Endodermal cell (in vitro differentiated cells): ENCODE measurements at regions not wholly inside any gene's neighbourhood (a gene's known extent, or its start where the extent isn't known, plus 50 kb on each side); places are given as distances from the start of the nearest gene placed in this dataset.

Experiments used
- DNase-seq: peaks from one replicate; pipeline ENCODE4 v3.0.0-alpha.2; 2017
- H3K27ac ChIP-seq: 2 replicates; pipeline ENCODE4 v1.5.1; 2013; ENCODE audit warnings: mild to moderate bottlenecking, low read depth, low read length, moderate library complexity
- H3K27me3 ChIP-seq: 2 replicates; pipeline ENCODE4 v1.6.1; 2013; ENCODE audit warnings: mild to moderate bottlenecking, low read length, moderate library complexity; ENCODE audit not compliant: insufficient read depth, control insufficient read depth, poor library complexity, severe bottlenecking
- H3K36me3 ChIP-seq: 2 replicates; pipeline ENCODE4 v1.7.0; 2013; ENCODE audit warnings: mild to moderate bottlenecking, low read length, moderate library complexity; ENCODE audit not compliant: control insufficient read depth, insufficient read depth
- H3K4me1 ChIP-seq: one replicate; pipeline ENCODE4 v1.7.0; 2013; ENCODE audit warnings: low read length; ENCODE audit not compliant: control insufficient read depth, insufficient read depth
- H3K4me3 ChIP-seq: 2 replicates; pipeline ENCODE4 v1.5.1; 2013; ENCODE audit warnings: mild to moderate bottlenecking, low read length, moderate library complexity
- H3K9ac ChIP-seq: 2 replicates; pipeline ENCODE4 v1.6.1; 2013; ENCODE audit warnings: mild to moderate bottlenecking, low read length, moderate library complexity; ENCODE audit not compliant: poor library complexity, severe bottlenecking; ENCODE audit errors: extremely low read depth
- H3K9me3 ChIP-seq: 2 replicates; pipeline ENCODE4 v1.6.1; 2013; ENCODE audit warnings: mild to moderate bottlenecking, low read length, moderate library complexity; ENCODE audit not compliant: control insufficient read depth
- H3K27ac Mint-ChIP-seq: 2 replicates; pipeline ENCODE4 v1.8.0; 2020; ENCODE audit warnings: mixed read lengths
- H3K27me3 Mint-ChIP-seq: 2 replicates; pipeline ENCODE4 v1.8.0; 2021; ENCODE audit warnings: mild to moderate bottlenecking, mixed read lengths; ENCODE audit not compliant: insufficient read depth
- H3K36me3 Mint-ChIP-seq: 2 replicates; pipeline ENCODE4 v1.8.0; 2020; ENCODE audit warnings: low read depth, mixed read lengths
- H3K4me1 Mint-ChIP-seq: 2 replicates; pipeline ENCODE4 v1.8.0; 2020; ENCODE audit warnings: mixed read lengths
- H3K4me3 Mint-ChIP-seq: 2 replicates; pipeline ENCODE4 v1.8.0; 2020; ENCODE audit warnings: mild to moderate bottlenecking, moderate library complexity, mixed read lengths
- H3K9me3 Mint-ChIP-seq: 2 replicates; pipeline ENCODE4 v1.8.0; 2020; ENCODE audit warnings: mild to moderate bottlenecking, mixed read lengths
- WGBS, 2 experiments: methylation state at CpG; one replicate each; pipeline versions ENCODE4 v1.1.5 to v1.1.7; 2013; ENCODE audit warnings: missing lambda C conversion rate in 2 of 2, mixed read lengths in 1 of 2; ENCODE audit not compliant: insufficient coverage in 1 of 2, insufficient read length in 1 of 2; 5-methylcytosine and 5-hydroxymethylcytosine counted together
- TF ChIP-seq, protein P1 (sequence below): fragments of 200-600 bp; sonication (generic); conservative IDR thresholded peaks from 2 replicates; pipeline ENCODE4 v1.5.0; 2021; ENCODE audit warnings: antibody characterized with exemption, mild to moderate bottlenecking

DNA sequence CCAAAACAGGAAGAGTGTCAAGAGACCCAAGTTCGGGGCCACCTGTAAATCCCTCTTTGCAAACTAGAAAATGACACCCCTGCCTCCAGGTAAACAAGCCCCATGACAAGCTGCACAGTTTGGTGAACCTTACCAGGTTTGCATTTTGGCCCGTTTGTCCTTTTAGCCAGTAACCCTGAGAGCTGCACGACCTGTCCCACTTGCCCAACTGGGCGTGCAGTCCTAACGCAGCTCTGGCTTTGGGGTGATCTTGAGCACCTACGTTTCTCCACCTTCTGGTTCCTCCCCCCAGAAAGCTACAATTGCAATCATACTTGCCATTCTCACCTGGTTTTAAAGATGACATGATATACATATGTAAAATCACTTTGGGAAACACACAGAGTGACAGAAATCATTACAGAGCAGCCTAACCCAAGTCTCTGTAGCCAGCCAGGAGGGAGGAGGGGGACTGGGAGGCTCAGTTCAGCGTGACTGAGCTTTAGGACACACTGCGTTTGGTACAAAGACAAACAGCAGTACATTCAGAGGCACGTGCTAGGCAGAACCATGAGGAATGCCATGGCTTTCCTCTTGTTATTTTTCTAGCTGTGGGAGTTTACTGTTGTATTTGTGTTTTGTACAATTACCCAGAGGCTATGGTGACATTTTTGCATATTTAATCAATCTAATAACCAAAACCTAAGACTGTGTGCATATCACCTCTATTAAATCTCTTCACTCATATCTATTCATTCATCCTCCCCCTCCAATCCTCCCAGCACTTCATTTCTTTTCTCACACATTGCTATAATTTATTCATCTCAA is 304.0 kb downstream of the IRS1 start:
- 88 to 89% methylated on average over 7 to 9 of the region's 9 CpGs for WGBS, 2 experiments
- no peak overlapping the region for H3K27ac ChIP-seq
- H3K4me3 ChIP-seq: no peak overlapping the region
- Mint-ChIP-seq H3K27me3 (no peaks in the 10 kb centered on the region), H3K36me3 (no peaks in the 10 kb centered on the region), H3K4me1 (peaks cover 28% of the 10 kb centered on the region), H3K4me3 (no peak overlapping the region), H3K27ac (no peak overlapping the region), H3K9me3 (no peaks in the 10 kb centered on the region)
- no peak for DNase-seq
- H3K9me3 ChIP-seq: no peaks in the 10 kb centered on the region
- H3K4me1 ChIP-seq: no peaks in the 10 kb centered on the region
- TF ChIP-seq, protein P1, sequence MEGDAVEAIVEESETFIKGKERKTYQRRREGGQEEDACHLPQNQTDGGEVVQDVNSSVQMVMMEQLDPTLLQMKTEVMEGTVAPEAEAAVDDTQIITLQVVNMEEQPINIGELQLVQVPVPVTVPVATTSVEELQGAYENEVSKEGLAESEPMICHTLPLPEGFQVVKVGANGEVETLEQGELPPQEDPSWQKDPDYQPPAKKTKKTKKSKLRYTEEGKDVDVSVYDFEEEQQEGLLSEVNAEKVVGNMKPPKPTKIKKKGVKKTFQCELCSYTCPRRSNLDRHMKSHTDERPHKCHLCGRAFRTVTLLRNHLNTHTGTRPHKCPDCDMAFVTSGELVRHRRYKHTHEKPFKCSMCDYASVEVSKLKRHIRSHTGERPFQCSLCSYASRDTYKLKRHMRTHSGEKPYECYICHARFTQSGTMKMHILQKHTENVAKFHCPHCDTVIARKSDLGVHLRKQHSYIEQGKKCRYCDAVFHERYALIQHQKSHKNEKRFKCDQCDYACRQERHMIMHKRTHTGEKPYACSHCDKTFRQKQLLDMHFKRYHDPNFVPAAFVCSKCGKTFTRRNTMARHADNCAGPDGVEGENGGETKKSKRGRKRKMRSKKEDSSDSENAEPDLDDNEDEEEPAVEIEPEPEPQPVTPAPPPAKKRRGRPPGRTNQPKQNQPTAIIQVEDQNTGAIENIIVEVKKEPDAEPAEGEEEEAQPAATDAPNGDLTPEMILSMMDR: no peak
- H3K27me3 ChIP-seq: no peaks in the 10 kb centered on the region
- no peak overlapping the region for H3K9ac ChIP-seq
- no peaks in the 10 kb centered on the region for H3K36me3 ChIP-seq

DNA sequence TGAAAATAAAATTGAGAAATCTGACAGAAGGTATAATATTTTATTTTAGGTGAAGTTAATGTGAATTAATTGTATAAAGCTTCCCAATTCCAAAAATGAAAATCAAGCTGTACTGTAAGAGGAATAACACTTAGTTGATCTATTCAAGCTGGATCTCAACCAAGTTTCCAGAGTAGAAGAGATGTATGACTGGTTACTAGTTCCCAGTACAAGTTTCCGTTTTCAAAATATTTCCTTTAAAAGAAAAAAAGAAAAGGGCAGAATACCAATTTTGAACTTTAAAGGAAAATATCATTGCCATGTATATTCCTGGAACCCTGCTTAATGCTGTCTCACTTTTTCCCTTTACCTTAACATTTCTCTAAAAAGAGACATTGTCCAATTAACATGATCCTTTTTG is 308.5 kb downstream of the IRS1 start:
- H3K27me3 Mint-ChIP-seq: no peaks in the 10 kb centered on the region
- H3K4me3 Mint-ChIP-seq: no peak overlapping the region
- WGBS, 2 experiments: 88% methylated on average over 1 of the region's 1 CpG; no CpG with 5 or more reads in 1 of the 2 experiments
- Histone ChIP-seq H3K36me3 (no peaks in the 10 kb centered on the region), H3K27me3 (no peaks in the 10 kb centered on the region), H3K27ac (no peak overlapping the region), H3K4me3 (no peak overlapping the region), H3K4me1 (no peaks in the 10 kb centered on the region), H3K9me3 (no peaks in the 10 kb centered on the region), H3K9ac (no peak overlapping the region)
- TF ChIP-seq, protein P1: no peak
- H3K27ac Mint-ChIP-seq: no peak overlapping the region
- H3K4me1 Mint-ChIP-seq: peaks cover 28% of the 10 kb centered on the region
- DNase-seq: no peak
- no peaks in the 10 kb centered on the region for H3K9me3 Mint-ChIP-seq
- no peaks in the 10 kb centered on the region for H3K36me3 Mint-ChIP-seq

DNA sequence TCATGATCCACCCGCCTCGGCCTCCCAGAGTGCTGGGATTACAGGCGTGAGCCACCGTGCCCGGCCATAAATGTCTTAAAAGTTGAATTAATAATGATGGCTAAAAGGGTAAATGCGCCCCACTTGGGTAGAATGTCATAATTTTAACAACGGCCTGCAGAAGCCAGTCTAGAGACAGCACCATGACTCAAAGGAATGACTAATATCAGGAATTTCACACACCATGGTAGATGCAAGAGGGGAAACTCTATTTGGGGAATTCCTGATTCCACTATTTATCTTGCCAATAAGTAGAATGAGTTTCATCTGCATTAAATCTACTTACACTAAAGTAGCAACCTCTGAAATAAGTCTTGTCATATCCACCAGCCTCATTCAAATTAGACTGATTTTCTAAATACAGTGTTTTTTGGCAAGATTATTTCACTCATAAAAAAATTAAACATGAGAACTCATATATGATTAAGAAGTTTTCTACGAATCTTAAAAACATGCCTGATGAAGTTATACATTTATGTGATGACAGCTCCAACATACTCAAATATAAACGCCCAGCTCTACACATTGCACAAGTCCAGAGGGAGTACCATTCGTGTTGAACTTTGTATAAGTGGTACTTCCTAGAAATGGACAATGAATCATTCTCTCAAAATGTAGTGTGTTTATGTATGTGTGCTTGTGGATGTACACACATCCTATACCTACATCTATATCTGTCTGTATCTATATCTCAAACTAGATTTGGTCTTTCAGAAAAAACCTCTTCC is 309.7 kb downstream of the IRS1 start:
- no peak for DNase-seq
- Mint-ChIP-seq H3K36me3 (no peaks in the 10 kb centered on the region), H3K27me3 (no peaks in the 10 kb centered on the region), H3K4me3 (no peak overlapping the region), H3K4me1 (peaks cover 24% of the 10 kb centered on the region), H3K9me3 (no peaks in the 10 kb centered on the region), H3K27ac (no peak overlapping the region)
- WGBS, 2 experiments: 88 to 89% methylated on average over 5 to 10 of the region's 10 CpGs
- H3K27ac ChIP-seq: no peak overlapping the region
- H3K27me3 ChIP-seq: no peaks in the 10 kb centered on the region
- H3K9ac ChIP-seq: no peak overlapping the region
- TF ChIP-seq, protein P1: no peak
- H3K4me3 ChIP-seq: no peak overlapping the region
- H3K36me3 ChIP-seq: no peaks in the 10 kb centered on the region
- no peaks in the 10 kb centered on the region for H3K4me1 ChIP-seq
- H3K9me3 ChIP-seq: no peaks in the 10 kb centered on the region
